HepG2 (cell line): ENCODE measurements at regions not wholly inside any gene's neighbourhood (a gene's known extent, or its start where the extent isn't known, plus 50 kb on each side); places are given as distances from the start of the nearest gene placed in this dataset.

Source experiments
- ARNT ChIP-seq: fragments of 450-650 bp; IDR thresholded peaks from 2 replicates; pipeline ENCODE4 v1.6.1; 2017
- BORCS8-MEF2B ChIP-seq: sonication (generic); formaldehyde crosslinking; IDR thresholded peaks from 2 replicates; pipeline ENCODE4 v1.8.0; 2022; ENCODE audit warnings: mild to moderate bottlenecking, missing genetic modification reagents
- CTCF ChIP-seq: sonication (generic); formaldehyde crosslinking; IDR thresholded peaks from 2 replicates; pipeline ENCODE4 v1.5.0; 2020; ENCODE audit warnings: mild to moderate bottlenecking, missing genetic modification reagents, moderate library complexity
- EZH2 ChIP-seq: conservative IDR thresholded peaks from 2 replicates; pipeline ENCODE4 v1.6.1; 2012; ENCODE audit warnings: mild to moderate bottlenecking, low read depth, low read length, moderate library complexity
- POLR2A ChIP-seq, 2 experiments: IDR thresholded peaks; 2 replicates each; pipeline ENCODE4 v1.6.1; 2011; ENCODE audit warnings: low read depth in 2 of 2, low read length in 2 of 2, mild to moderate bottlenecking in 1 of 2, moderate library complexity in 1 of 2; ENCODE audit not compliant: insufficient read depth in 1 of 2
- RFXANK ChIP-seq: IDR thresholded peaks from 2 replicates; pipeline ENCODE4 v1.6.1; 2016
- SMAD9 ChIP-seq: sonication (generic); formaldehyde crosslinking; IDR thresholded peaks from 2 replicates; pipeline ENCODE4 v1.5.1; 2020; ENCODE audit warnings: mild to moderate bottlenecking, missing genetic modification reagents
- TF ChIP-seq, protein P1 (sequence below): sonication (generic); formaldehyde crosslinking; IDR thresholded peaks from 2 replicates; pipeline ENCODE4 v1.4.0; 2020; ENCODE audit warnings: missing genetic modification reagents
- TF ChIP-seq, protein P2 (sequence below), 2 experiments: sonication (generic) in 1 of 2; formaldehyde crosslinking in 1 of 2; IDR thresholded peaks; 2 replicates each; pipeline versions ENCODE4 v1.4.0 to v1.6.1; 2018 to 2020; ENCODE audit warnings: missing genetic modification reagents in 2 of 2, borderline replicate concordance in 1 of 2, low read depth in 1 of 2, mild to moderate bottlenecking in 1 of 2, missing biosample characterization in 1 of 2

DNA sequence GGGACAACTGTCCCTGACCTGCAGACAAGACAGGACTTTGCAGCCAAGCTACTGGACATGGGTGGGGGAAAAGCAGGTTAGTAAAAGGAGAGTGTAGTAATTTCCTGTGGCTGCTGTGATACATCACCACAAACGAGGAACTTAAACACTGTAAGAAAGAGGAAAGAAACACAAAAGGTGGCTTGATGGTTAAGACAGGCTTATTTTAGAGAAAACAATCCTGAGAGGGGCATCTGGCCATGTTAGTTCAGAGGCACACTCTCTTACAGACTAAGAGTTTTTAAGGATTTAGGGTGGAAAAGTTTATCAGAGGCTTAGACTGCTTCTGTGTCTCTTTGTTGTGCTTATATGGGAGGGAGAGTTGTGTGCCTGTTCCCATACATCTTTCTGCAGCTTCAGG, 667.0 kb downstream of the TYW1 start:
- TF ChIP-seq EZH2: no peak
- TF ChIP-seq BORCS8-MEF2B (CRISPR knock-in tag): no peak
- TF ChIP-seq, protein P1, sequence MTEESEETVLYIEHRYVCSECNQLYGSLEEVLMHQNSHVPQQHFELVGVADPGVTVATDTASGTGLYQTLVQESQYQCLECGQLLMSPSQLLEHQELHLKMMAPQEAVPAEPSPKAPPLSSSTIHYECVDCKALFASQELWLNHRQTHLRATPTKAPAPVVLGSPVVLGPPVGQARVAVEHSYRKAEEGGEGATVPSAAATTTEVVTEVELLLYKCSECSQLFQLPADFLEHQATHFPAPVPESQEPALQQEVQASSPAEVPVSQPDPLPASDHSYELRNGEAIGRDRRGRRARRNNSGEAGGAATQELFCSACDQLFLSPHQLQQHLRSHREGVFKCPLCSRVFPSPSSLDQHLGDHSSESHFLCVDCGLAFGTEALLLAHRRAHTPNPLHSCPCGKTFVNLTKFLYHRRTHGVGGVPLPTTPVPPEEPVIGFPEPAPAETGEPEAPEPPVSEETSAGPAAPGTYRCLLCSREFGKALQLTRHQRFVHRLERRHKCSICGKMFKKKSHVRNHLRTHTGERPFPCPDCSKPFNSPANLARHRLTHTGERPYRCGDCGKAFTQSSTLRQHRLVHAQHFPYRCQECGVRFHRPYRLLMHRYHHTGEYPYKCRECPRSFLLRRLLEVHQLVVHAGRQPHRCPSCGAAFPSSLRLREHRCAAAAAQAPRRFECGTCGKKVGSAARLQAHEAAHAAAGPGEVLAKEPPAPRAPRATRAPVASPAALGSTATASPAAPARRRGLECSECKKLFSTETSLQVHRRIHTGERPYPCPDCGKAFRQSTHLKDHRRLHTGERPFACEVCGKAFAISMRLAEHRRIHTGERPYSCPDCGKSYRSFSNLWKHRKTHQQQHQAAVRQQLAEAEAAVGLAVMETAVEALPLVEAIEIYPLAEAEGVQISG (CRISPR knock-in tag): no peak
- TF ChIP-seq SMAD9 (CRISPR knock-in tag): no peak
- TF ChIP-seq ARNT: no peak
- no peak for TF ChIP-seq RFXANK
- no peak for TF ChIP-seq CTCF (CRISPR knock-in tag)
- TF ChIP-seq, protein P2, sequence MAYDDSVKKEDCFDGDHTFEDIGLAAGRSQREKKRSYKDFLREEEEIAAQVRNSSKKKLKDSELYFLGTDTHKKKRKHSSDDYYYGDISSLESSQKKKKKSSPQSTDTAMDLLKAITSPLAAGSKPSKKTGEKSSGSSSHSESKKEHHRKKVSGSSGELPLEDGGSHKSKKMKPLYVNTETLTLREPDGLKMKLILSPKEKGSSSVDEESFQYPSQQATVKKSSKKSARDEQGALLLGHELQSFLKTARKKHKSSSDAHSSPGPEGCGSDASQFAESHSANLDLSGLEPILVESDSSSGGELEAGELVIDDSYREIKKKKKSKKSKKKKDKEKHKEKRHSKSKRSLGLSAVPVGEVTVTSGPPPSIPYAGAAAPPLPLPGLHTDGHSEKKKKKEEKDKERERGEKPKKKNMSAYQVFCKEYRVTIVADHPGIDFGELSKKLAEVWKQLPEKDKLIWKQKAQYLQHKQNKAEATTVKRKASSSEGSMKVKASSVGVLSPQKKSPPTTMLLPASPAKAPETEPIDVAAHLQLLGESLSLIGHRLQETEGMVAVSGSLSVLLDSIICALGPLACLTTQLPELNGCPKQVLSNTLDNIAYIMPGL (CRISPR knock-in tag; IDR thresholded peaks at IDR 0.05; ENCODE audit: borderline replicate concordance in 1 of 2, low read depth in 1 of 2): no peak
- no peak for TF ChIP-seq POLR2A (IDR thresholded peaks at IDR 0.05; ENCODE audit: insufficient read depth in 1 of 2, low read depth in 2 of 2, low read length in 2 of 2)
